A549 (cell line): ENCODE measurements at regions not wholly inside any gene's neighbourhood (a gene's known extent, or its start where the extent isn't known, plus 50 kb on each side); places are given as distances from the start of the nearest gene placed in this dataset.

Source experiments
- ATAC-seq, 2 experiments: fragments of 200-7000 bp in 1 of 2; fragments of >200 bp in 1 of 2; cut with Nextera tagmentation in 1 of 2; cut with Tn5 transposase in 1 of 2; 3 replicates each; pipeline versions ENCODE4 v1.8.0 to v1.9.1; 2018 to 2020; ENCODE audit warnings: mild to moderate bottlenecking in 1 of 2, moderate library complexity in 1 of 2
- CTCF ChIA-PET: fragments of 300-600 bp; sonication (Branson Sonifier 250); formaldehyde crosslinking; extraction: SDS; loops from one replicate; lab custom pipeline; 2021; ENCODE audit warnings: antibody characterized with exemption, inconsistent platforms; lab: Yijun Ruan, JAX
- POLR2A ChIA-PET: fragments of 350-600 bp; formaldehyde crosslinking; extraction: SDS; loops from one replicate; lab custom pipeline; 2021; ENCODE audit warnings: antibody characterized with exemption, inconsistent platforms; lab: Yijun Ruan, JAX
- DNase-seq, 2 experiments: peaks; one replicate each; pipeline versions ENCODE4 v3.0.0 to v3.0.0-alpha.2; 2011 to 2016; ENCODE audit warnings: low read depth in 1 of 2, low spot score in 1 of 2
- FAIRE-seq: peaks from 2 replicates; lab custom pipeline; 2011; peaks lifted over from hg19 to GRCh38; lab: Jason Lieb, UNC
- H3K27ac ChIP-seq, 2 experiments: fragments of >200 bp; sonication (Bioruptor Twin); formaldehyde crosslinking; 3 replicates each; pipeline ENCODE4 v1.5.1; 2016 to 2017
- H3K4me1 ChIP-seq: fragments of >200 bp; sonication (Bioruptor Twin); formaldehyde crosslinking; 3 replicates; pipeline ENCODE4 v1.6.1; 2016
- H3K4me2 ChIP-seq: fragments of >200 bp; sonication (Bioruptor Twin); formaldehyde crosslinking; 3 replicates; pipeline ENCODE4 v1.6.1; 2016
- H3K4me3 ChIP-seq: fragments of >200 bp; sonication (Bioruptor Twin); formaldehyde crosslinking; 3 replicates; pipeline ENCODE4 v1.5.1; 2016
- H3K9me3 ChIP-seq: fragments of >200 bp; sonication (Bioruptor Twin); formaldehyde crosslinking; 3 replicates; pipeline ENCODE4 v1.6.1; 2016
- BHLHE40 ChIP-seq: IDR thresholded peaks from 2 replicates; pipeline ENCODE4 v1.6.1; 2012; ENCODE audit warnings: low read depth, low read length, inconsistent platforms
- CBX2 ChIP-seq: fragments of 200-600 bp; sonication (generic); IDR thresholded peaks from 2 replicates; pipeline ENCODE4 v1.6.1; 2016; ENCODE audit warnings: low read depth, mild to moderate bottlenecking, borderline replicate concordance
- CTCF ChIP-seq: fragments of >200 bp; sonication (Bioruptor Twin); formaldehyde crosslinking; IDR thresholded peaks from 3 replicates; pipeline ENCODE4 v1.5.1; 2016
- EHF ChIP-seq: fragments of 250-450 bp; sonication (Bioruptor Pico); IDR thresholded peaks from 2 replicates; pipeline ENCODE4 v1.5.0; 2020; ENCODE audit warnings: mild to moderate bottlenecking
- EHMT2 ChIP-seq: fragments of 200-600 bp; sonication (generic); IDR thresholded peaks from 2 replicates; pipeline ENCODE4 v1.6.1; 2016; ENCODE audit warnings: antibody characterized with exemption, low read depth, mild to moderate bottlenecking, moderate library complexity
- EP300 ChIP-seq, 2 experiments: fragments of >200 bp; sonication (Bioruptor Twin); formaldehyde crosslinking; IDR thresholded peaks; 2 replicates in 1 of 2; 3 replicates in 1 of 2; pipeline ENCODE4 v1.6.1; 2016 to 2017
- ESRRA ChIP-seq: fragments of 150-350 bp; IDR thresholded peaks from 2 replicates; pipeline ENCODE4 v1.6.1; 2014; ENCODE audit warnings: mild to moderate bottlenecking, low read length, borderline replicate concordance
- HDAC2 ChIP-seq: fragments of 200-600 bp; sonication (generic); IDR thresholded peaks from 2 replicates; pipeline ENCODE4 v1.6.1; 2016
- HES2 ChIP-seq: fragments of >200 bp; sonication (Bioruptor Twin); formaldehyde crosslinking; IDR thresholded peaks from 2 replicates; pipeline ENCODE4 v1.6.1; 2016
- HEYL ChIP-seq: fragments of 250-450 bp; sonication (Bioruptor Pico); IDR thresholded peaks from 2 replicates; pipeline ENCODE4 v1.8.0; 2021; ENCODE audit warnings: mild to moderate bottlenecking, moderate library complexity
- HOXA7 ChIP-seq: fragments of 250-450 bp; sonication (Bioruptor Pico); IDR thresholded peaks from 2 replicates; pipeline ENCODE4 v1.5.0; 2020; ENCODE audit warnings: mild to moderate bottlenecking, moderate library complexity
- HOXB13 ChIP-seq: fragments of 250-450 bp; sonication (Bioruptor Pico); IDR thresholded peaks from 2 replicates; pipeline ENCODE4 v1.5.0; 2020; ENCODE audit warnings: low read depth, mild to moderate bottlenecking, moderate library complexity
- JUNB ChIP-seq: fragments of >200 bp; sonication (Bioruptor Twin); formaldehyde crosslinking; IDR thresholded peaks from 2 replicates; pipeline ENCODE4 v1.6.1; 2016
- KDM1A ChIP-seq: fragments of 200-600 bp; sonication (generic); IDR thresholded peaks from 2 replicates; pipeline ENCODE4 v1.6.1; 2016; ENCODE audit warnings: low read depth, mild to moderate bottlenecking
- KDM5A ChIP-seq: fragments of 200-600 bp; sonication (generic); IDR thresholded peaks from 2 replicates; pipeline ENCODE4 v1.6.1; 2016; ENCODE audit warnings: antibody characterized with exemption, mild to moderate bottlenecking
- MAX ChIP-seq: IDR thresholded peaks from 2 replicates; pipeline ENCODE4 v1.6.1; 2012
- MAZ ChIP-seq: fragments of 150-350 bp; IDR thresholded peaks from 2 replicates; pipeline ENCODE4 v1.6.1; 2014; ENCODE audit warnings: antibody characterized with exemption, low read depth, low read length, borderline replicate concordance
- MYC ChIP-seq: IDR thresholded peaks from 2 replicates; pipeline ENCODE4 v1.6.1; 2012; ENCODE audit warnings: mild to moderate bottlenecking, inconsistent platforms, low read length, improper control_type of control experiment, borderline replicate concordance
- NFE2L2 ChIP-seq: fragments of 150-350 bp; conservative IDR thresholded peaks from 2 replicates; pipeline ENCODE4 v1.6.1; 2014; ENCODE audit warnings: low read length
- PBX3 ChIP-seq: IDR thresholded peaks from 2 replicates; pipeline ENCODE4 v1.6.1; 2012
- POLR2AphosphoS2 ChIP-seq: conservative IDR thresholded peaks from 2 replicates; pipeline ENCODE4 v1.6.1; 2012; ENCODE audit warnings: low read length, improper control_type of control experiment, inconsistent platforms
- RARB ChIP-seq: fragments of 250-450 bp; sonication (Bioruptor Pico); IDR thresholded peaks from 2 replicates; pipeline ENCODE4 v1.8.0; 2021; ENCODE audit warnings: mild to moderate bottlenecking, moderate library complexity
- RCOR1 ChIP-seq: fragments of 150-350 bp; IDR thresholded peaks from 2 replicates; pipeline ENCODE4 v1.6.1; 2014; ENCODE audit warnings: antibody characterized with exemption, low read length, low read depth
- SREBF2 ChIP-seq: fragments of 450-650 bp; IDR thresholded peaks from 2 replicates; pipeline ENCODE4 v1.6.1; 2014; ENCODE audit warnings: mild to moderate bottlenecking, moderate library complexity
- TFCP2L1 ChIP-seq: fragments of 250-450 bp; sonication (Bioruptor Pico); IDR thresholded peaks from 2 replicates; pipeline ENCODE4 v1.5.0; 2021; ENCODE audit warnings: mild to moderate bottlenecking
- TP53 ChIP-seq: fragments of 250-450 bp; sonication (Bioruptor Pico); IDR thresholded peaks from 2 replicates; pipeline ENCODE4 v1.5.0; 2021; ENCODE audit warnings: mild to moderate bottlenecking, moderate library complexity
- ZNF302 ChIP-seq: fragments of 250-450 bp; sonication (Bioruptor Pico); IDR thresholded peaks from 2 replicates; pipeline ENCODE4 v1.9.0; 2021; ENCODE audit warnings: inconsistent platforms, mild to moderate bottlenecking, moderate library complexity
- ZSCAN20 ChIP-seq: fragments of 250-450 bp; sonication (Bioruptor Pico); IDR thresholded peaks from 2 replicates; pipeline ENCODE4 v1.8.0; 2022; ENCODE audit warnings: mild to moderate bottlenecking, moderate library complexity
- WGBS: methylation state at CpG from one replicate; pipeline ENCODE4 v1.1.6; 2017; ENCODE audit errors: missing lambda C conversion rate; 5-methylcytosine and 5-hydroxymethylcytosine counted together
- TF ChIP-seq, protein P1 (sequence below): fragments of 450-650 bp; IDR thresholded peaks from 2 replicates; pipeline ENCODE4 v1.6.1; 2014; ENCODE audit warnings: antibody characterized with exemption
- TF ChIP-seq, protein P2 (sequence below): fragments of 250-450 bp; sonication (Bioruptor Pico); IDR thresholded peaks from 2 replicates; pipeline ENCODE4 v1.5.0; 2020; ENCODE audit warnings: low read depth, mild to moderate bottlenecking, moderate library complexity
- TF ChIP-seq, protein P3 (sequence below): IDR thresholded peaks from 2 replicates; pipeline ENCODE4 v1.6.1; 2012; ENCODE audit warnings: low read depth, borderline replicate concordance

GRCh38 chrY:7684546-7684945 is 773.0 kb upstream of the AMELY start (continued):
- TF ChIP-seq, protein P1, sequence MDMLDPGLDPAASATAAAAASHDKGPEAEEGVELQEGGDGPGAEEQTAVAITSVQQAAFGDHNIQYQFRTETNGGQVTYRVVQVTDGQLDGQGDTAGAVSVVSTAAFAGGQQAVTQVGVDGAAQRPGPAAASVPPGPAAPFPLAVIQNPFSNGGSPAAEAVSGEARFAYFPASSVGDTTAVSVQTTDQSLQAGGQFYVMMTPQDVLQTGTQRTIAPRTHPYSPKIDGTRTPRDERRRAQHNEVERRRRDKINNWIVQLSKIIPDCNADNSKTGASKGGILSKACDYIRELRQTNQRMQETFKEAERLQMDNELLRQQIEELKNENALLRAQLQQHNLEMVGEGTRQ = no peak
- no peak for TF ChIP-seq RCOR1
- TF ChIP-seq CTCF = no peak
- TF ChIP-seq, all 56 proteins: peak for 0

DNA sequence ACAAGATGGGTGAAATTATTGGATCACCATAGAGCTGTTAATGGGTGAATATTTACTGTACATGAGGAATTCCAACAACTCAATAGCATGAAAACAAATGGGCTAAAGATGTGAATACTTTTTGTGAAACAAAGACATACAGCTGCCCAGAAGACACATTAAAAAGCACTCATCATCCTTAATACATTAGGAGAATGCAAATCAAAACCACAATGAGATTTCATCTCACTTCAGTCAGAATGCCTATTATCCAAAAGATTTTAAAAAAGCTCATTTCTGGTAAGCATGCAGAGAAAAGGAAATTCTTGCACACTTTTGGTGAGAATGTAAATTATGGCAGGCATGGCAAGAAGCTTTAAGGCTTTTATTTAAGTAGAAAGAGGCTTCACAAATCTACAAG is 770.8 kb upstream of the AMELY start:
- Histone ChIP-seq H3K4me2 (no peak overlapping the region), H3K27ac (no peak overlapping the region), H3K9me3 (no peaks in the 10 kb centered on the region), H3K4me1 (no peaks in the 10 kb centered on the region), H3K4me3 (no peak overlapping the region)
- no peak for TF ChIP-seq NFE2L2
- no peak for TF ChIP-seq EHF (CRISPR knock-in tag)
- no peak for TF ChIP-seq KDM1A
- TF ChIP-seq HES2 = no peak
- TF ChIP-seq HEYL (CRISPR knock-in tag) = no peak
- no peak for TF ChIP-seq RARB (CRISPR knock-in tag)
- TF ChIP-seq, protein P2, sequence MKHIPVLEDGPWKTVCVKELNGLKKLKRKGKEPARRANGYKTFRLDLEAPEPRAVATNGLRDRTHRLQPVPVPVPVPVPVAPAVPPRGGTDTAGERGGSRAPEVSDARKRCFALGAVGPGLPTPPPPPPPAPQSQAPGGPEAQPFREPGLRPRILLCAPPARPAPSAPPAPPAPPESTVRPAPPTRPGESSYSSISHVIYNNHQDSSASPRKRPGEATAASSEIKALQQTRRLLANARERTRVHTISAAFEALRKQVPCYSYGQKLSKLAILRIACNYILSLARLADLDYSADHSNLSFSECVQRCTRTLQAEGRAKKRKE = no peak
- TF ChIP-seq MAZ = no peak
- no peak for TF ChIP-seq ZNF302
- no peak for TF ChIP-seq TFCP2L1 (CRISPR knock-in tag)
- no peak for TF ChIP-seq ESRRA
- TF ChIP-seq JUNB = no peak
- TF ChIP-seq MYC = no peak
- TF ChIP-seq MAX = no peak
- TF ChIP-seq EP300 (IDR thresholded peaks at IDR 0.05) = no peak
- TF ChIP-seq HOXB13 = no peak
- TF ChIP-seq, protein P3, sequence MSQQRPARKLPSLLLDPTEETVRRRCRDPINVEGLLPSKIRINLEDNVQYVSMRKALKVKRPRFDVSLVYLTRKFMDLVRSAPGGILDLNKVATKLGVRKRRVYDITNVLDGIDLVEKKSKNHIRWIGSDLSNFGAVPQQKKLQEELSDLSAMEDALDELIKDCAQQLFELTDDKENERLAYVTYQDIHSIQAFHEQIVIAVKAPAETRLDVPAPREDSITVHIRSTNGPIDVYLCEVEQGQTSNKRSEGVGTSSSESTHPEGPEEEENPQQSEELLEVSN = no peak
- ATAC-seq (no peak), FAIRE-seq (no peak), DNase-seq (no peak)
- POLR2A ChIA-PET = no interaction called here
- CTCF ChIA-PET = no interaction called here

GRCh38 chrY:7681426-7681825 is 769.9 kb upstream of the AMELY start:
- DNase-seq = no peak
- no peak for FAIRE-seq
- CTCF ChIA-PET = no interaction called here
- Histone ChIP-seq H3K4me3 (no peak overlapping the region), H3K4me2 (no peak overlapping the region), H3K4me1 (no peaks in the 10 kb centered on the region)
- no peak for ATAC-seq
- TF ChIP-seq, protein P3 = no peak
- TF ChIP-seq SREBF2 (no peak), POLR2AphosphoS2 (no peak), HEYL (CRISPR knock-in tag) (no peak), CBX2 (no peak), NFE2L2 (no peak), KDM1A (no peak), TP53 (CRISPR knock-in tag) (no peak), PBX3 (no peak), ZNF302 (no peak), EHF (CRISPR knock-in tag) (no peak), HOXA7 (CRISPR knock-in tag) (no peak), HDAC2 (no peak), EP300 (IDR thresholded peaks at IDR 0.05) (no peak), ZSCAN20 (CRISPR knock-in tag) (no peak), EHMT2 (no peak), KDM5A (no peak), ESRRA (no peak), BHLHE40 (no peak)
- TF ChIP-seq, all 56 proteins: peak for 0
- WGBS = 34% methylated on average over 4 of the region's 4 CpGs
- H3K9me3 ChIP-seq = no peaks in the 10 kb centered on the region
- no peak overlapping the region for H3K27ac ChIP-seq
- POLR2A ChIA-PET = no interaction called here
